H9 (cell line): ENCODE measurements at regions not wholly inside any gene's neighbourhood (a gene's known extent, or its start where the extent isn't known, plus 50 kb on each side); places are given as distances from the start of the nearest gene placed in this dataset.

Experiments used
- DNase-seq: peaks from one replicate; pipeline ENCODE4 v3.0.0-alpha.2; 2017
- H2AFZ ChIP-seq: one replicate; pipeline ENCODE4 v1.6.1; 2013; ENCODE audit warnings: mild to moderate bottlenecking, low read length, control low read depth, moderate library complexity
- H2AK5ac ChIP-seq: 2 replicates; pipeline ENCODE4 v1.6.1; 2013; ENCODE audit warnings: low read length, control low read depth, mixed read lengths; ENCODE audit not compliant: insufficient read length
- H2BK120ac ChIP-seq: one replicate; pipeline ENCODE4 v1.6.1; 2013; ENCODE audit warnings: low read depth, mild to moderate bottlenecking, low read length, control low read depth, inconsistent platforms; ENCODE audit not compliant: poor library complexity, severe bottlenecking
- H2BK12ac ChIP-seq: 2 replicates; pipeline ENCODE4 v1.6.1; 2013; ENCODE audit warnings: low read length, control low read depth, mixed read lengths, low read depth; ENCODE audit not compliant: insufficient read length
- H2BK15ac ChIP-seq: 2 replicates; pipeline ENCODE4 v1.6.1; 2013; ENCODE audit warnings: low read depth, low read length, control low read depth
- H2BK20ac ChIP-seq: one replicate; pipeline ENCODE4 v1.6.1; 2013; ENCODE audit warnings: low read depth, mild to moderate bottlenecking, low read length, control low read depth, inconsistent platforms; ENCODE audit not compliant: poor library complexity, severe bottlenecking
- H2BK5ac ChIP-seq: 2 replicates; pipeline ENCODE4 v1.6.1; 2013; ENCODE audit warnings: low read length, control low read depth, mixed read lengths; ENCODE audit not compliant: insufficient read length
- H3K14ac ChIP-seq: 2 replicates; pipeline ENCODE4 v1.6.1; 2013; ENCODE audit warnings: low read length, control low read depth; ENCODE audit not compliant: insufficient read depth
- H3K18ac ChIP-seq: 2 replicates; pipeline ENCODE4 v1.6.1; 2013; ENCODE audit warnings: low read depth, mild to moderate bottlenecking, mixed read lengths, low read length, control low read depth; ENCODE audit not compliant: insufficient read length
- H3K23ac ChIP-seq: 2 replicates; pipeline ENCODE4 v1.6.1; 2013; ENCODE audit warnings: low read length, control low read depth, mixed read lengths, low read depth; ENCODE audit not compliant: insufficient read length
- H3K23me2 ChIP-seq: 2 replicates; pipeline ENCODE4 v1.6.1; 2013; ENCODE audit warnings: low read depth, mild to moderate bottlenecking, mixed read lengths, low read length, control low read depth; ENCODE audit not compliant: insufficient read length, poor library complexity, severe bottlenecking
- H3K27ac ChIP-seq: 2 replicates; pipeline ENCODE4 v1.5.1; 2013; ENCODE audit warnings: low read length, control low read depth, mixed read lengths, low read depth; ENCODE audit not compliant: insufficient read length
- H3K27me3 ChIP-seq: 2 replicates; pipeline ENCODE4 v1.6.1; 2013; ENCODE audit warnings: low read length, control low read depth, inconsistent platforms; ENCODE audit not compliant: insufficient read depth
- H3K4ac ChIP-seq: 2 replicates; pipeline ENCODE4 v1.6.1; 2013; ENCODE audit warnings: low read depth, mild to moderate bottlenecking, control low read depth, inconsistent platforms, low read length, moderate library complexity
- H3K4me1 ChIP-seq: 2 replicates; pipeline ENCODE4 v1.6.1; 2013; ENCODE audit warnings: low read length, control low read depth, inconsistent platforms; ENCODE audit not compliant: insufficient read depth
- H3K4me2 ChIP-seq: 2 replicates; pipeline ENCODE4 v1.6.1; 2013; ENCODE audit warnings: low read length, control low read depth, mixed read lengths; ENCODE audit not compliant: insufficient read length, insufficient read depth
- H3K56ac ChIP-seq: 2 replicates; pipeline ENCODE4 v1.6.1; 2013; ENCODE audit warnings: low read depth, mild to moderate bottlenecking, mixed read lengths, low read length, control low read depth; ENCODE audit not compliant: insufficient read length
- H3K79me1 ChIP-seq: 2 replicates; pipeline ENCODE4 v1.6.1; 2013; ENCODE audit warnings: low read depth, mild to moderate bottlenecking, moderate library complexity, low read length, control low read depth, inconsistent platforms; ENCODE audit not compliant: insufficient read depth, poor library complexity, severe bottlenecking
- H3K79me2 ChIP-seq: 2 replicates; pipeline ENCODE4 v1.6.1; 2013; ENCODE audit warnings: low read length, control low read depth, inconsistent platforms; ENCODE audit not compliant: insufficient read depth
- H3K9ac ChIP-seq: 2 replicates; pipeline ENCODE4 v1.6.1; 2013; ENCODE audit warnings: low read length, control low read depth, mixed read lengths; ENCODE audit not compliant: insufficient read length; ENCODE audit errors: extremely low read depth
- H3K9me3 ChIP-seq: one replicate; pipeline ENCODE4 v1.6.1; 2013; ENCODE audit warnings: low read depth, low read length, inconsistent platforms; ENCODE audit not compliant: control insufficient read depth
- H3T11ph ChIP-seq: one replicate; pipeline ENCODE4 v1.6.1; 2013; ENCODE audit warnings: mild to moderate bottlenecking, low read length, control low read depth, inconsistent platforms
- H4K20me1 ChIP-seq: one replicate; pipeline ENCODE4 v1.6.1; 2013; ENCODE audit not compliant: control insufficient read depth, insufficient read length, insufficient read depth
- H4K5ac ChIP-seq: 2 replicates; pipeline ENCODE4 v1.6.1; 2013; ENCODE audit warnings: low read depth, mild to moderate bottlenecking, mixed read lengths, low read length, control low read depth; ENCODE audit not compliant: insufficient read length
- H4K8ac ChIP-seq: replicated peaks from 2 replicates; pipeline ENCODE4 v1.6.1; 2013; ENCODE audit warnings: low read length, control low read depth, mixed read lengths, low read depth; ENCODE audit not compliant: insufficient read length
- H4K91ac ChIP-seq: 2 replicates; pipeline ENCODE4 v1.6.1; 2013; ENCODE audit warnings: low read depth, mild to moderate bottlenecking, moderate library complexity, mixed read lengths, low read length, control low read depth; ENCODE audit not compliant: insufficient read length
- H3K27ac Mint-ChIP-seq, 3 experiments: 2 replicates in 2 of 3; 3 replicates in 1 of 3; pipeline ENCODE4 v1.8.0; 2020 to 2021; ENCODE audit warnings: mixed read lengths in 3 of 3, mild to moderate bottlenecking in 1 of 3, moderate library complexity in 1 of 3
- H3K27me3 Mint-ChIP-seq: 2 replicates; pipeline ENCODE4 v1.8.0; 2021; ENCODE audit warnings: low read depth, mild to moderate bottlenecking, moderate library complexity, mixed read lengths
- H3K36me3 Mint-ChIP-seq, 3 experiments: 2 replicates in 2 of 3; 3 replicates in 1 of 3; pipeline ENCODE4 v1.8.0; 2020 to 2021; ENCODE audit warnings: low read depth in 3 of 3, mixed read lengths in 3 of 3; ENCODE audit not compliant: insufficient read depth in 1 of 3
- H3K4me1 Mint-ChIP-seq, 2 experiments: 2 replicates each; pipeline ENCODE4 v1.8.0; 2020; ENCODE audit warnings: mixed read lengths in 2 of 2
- H3K4me3 Mint-ChIP-seq, 2 experiments: 2 replicates in 1 of 2; 3 replicates in 1 of 2; pipeline ENCODE4 v1.8.0; 2020 to 2021; ENCODE audit warnings: mild to moderate bottlenecking in 2 of 2, mixed read lengths in 2 of 2, moderate library complexity in 1 of 2
- H3K9me3 Mint-ChIP-seq, 2 experiments: 2 replicates in 1 of 2; 3 replicates in 1 of 2; pipeline ENCODE4 v1.8.0; 2020; ENCODE audit warnings: mild to moderate bottlenecking in 2 of 2, mixed read lengths in 2 of 2, moderate library complexity in 1 of 2
- WGBS: extraction: QIAGEN DNeasy Blood & Tissue Kit; methylation state at CpG from one replicate; pipeline ENCODE4 v1.1.7; 2013; ENCODE audit warnings: missing lambda C conversion rate, low lambda C conversion rate, mixed read lengths; ENCODE audit not compliant: insufficient read length; ENCODE audit errors: extremely low coverage; 5-methylcytosine and 5-hydroxymethylcytosine counted together
- TF ChIP-seq, protein P1 (sequence below): fragments of 200-600 bp; sonication (generic); conservative IDR thresholded peaks from 3 replicates; pipeline ENCODE4 v1.8.0; 2021; ENCODE audit warnings: antibody characterized with exemption, mild to moderate bottlenecking

DNA sequence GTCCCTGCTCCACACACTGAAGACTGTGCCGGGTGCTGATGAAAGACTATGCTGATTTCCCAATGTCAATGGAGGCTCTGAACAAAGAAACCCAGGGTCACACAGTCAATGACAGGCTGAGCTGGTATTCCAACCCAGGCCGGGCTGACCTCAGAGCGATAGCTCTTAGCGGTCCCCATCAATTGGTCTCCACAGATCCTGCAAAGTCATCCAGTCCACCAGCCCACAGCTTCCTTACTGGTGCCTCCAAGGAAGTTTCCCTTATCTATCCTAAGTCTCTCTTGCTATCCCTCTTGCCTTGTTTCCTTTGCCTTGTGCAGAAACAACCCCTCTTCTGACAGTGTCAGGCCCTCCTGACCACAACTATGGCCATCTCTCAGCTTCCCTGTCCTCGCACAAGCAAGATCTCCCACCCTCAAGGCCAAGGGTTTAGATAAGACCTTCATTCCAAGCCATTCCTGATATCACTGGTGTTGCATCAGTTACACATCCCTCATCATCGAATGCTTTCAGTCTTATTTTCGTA, 52.7 kb upstream of the KSR1 start:
- Histone ChIP-seq H2BK12ac (no peak overlapping the region), H2BK15ac (no peak overlapping the region), H3K4me2 (no peak overlapping the region), H3K79me2 (no peaks in the 10 kb centered on the region), H3K4ac (no peak overlapping the region), H4K20me1 (no peaks in the 10 kb centered on the region), H2BK120ac (no peak overlapping the region), H3K4me1 (no peaks in the 10 kb centered on the region), H3K23me2 (no peaks in the 10 kb centered on the region), H3K56ac (no peak overlapping the region), H3K18ac (peak overlapping the region; percentile 11), H3K9ac (no peak overlapping the region), H2AK5ac (no peak overlapping the region), H3K23ac (no peak overlapping the region), H2BK5ac (no peak overlapping the region), H4K8ac (no peak overlapping the region), H4K91ac (no peak overlapping the region), H3K9me3 (no peaks in the 10 kb centered on the region), H3K27me3 (no peaks in the 10 kb centered on the region), H4K5ac (no peak overlapping the region), H3T11ph (no peak overlapping the region), H3K14ac (no peak overlapping the region), H3K27ac (no peak overlapping the region), H3K79me1 (no peaks in the 10 kb centered on the region), H2BK20ac (no peak overlapping the region), H2AFZ (no peak overlapping the region)
- H3K4me3 Mint-ChIP-seq: no peak overlapping the region
- TF ChIP-seq, protein P1, sequence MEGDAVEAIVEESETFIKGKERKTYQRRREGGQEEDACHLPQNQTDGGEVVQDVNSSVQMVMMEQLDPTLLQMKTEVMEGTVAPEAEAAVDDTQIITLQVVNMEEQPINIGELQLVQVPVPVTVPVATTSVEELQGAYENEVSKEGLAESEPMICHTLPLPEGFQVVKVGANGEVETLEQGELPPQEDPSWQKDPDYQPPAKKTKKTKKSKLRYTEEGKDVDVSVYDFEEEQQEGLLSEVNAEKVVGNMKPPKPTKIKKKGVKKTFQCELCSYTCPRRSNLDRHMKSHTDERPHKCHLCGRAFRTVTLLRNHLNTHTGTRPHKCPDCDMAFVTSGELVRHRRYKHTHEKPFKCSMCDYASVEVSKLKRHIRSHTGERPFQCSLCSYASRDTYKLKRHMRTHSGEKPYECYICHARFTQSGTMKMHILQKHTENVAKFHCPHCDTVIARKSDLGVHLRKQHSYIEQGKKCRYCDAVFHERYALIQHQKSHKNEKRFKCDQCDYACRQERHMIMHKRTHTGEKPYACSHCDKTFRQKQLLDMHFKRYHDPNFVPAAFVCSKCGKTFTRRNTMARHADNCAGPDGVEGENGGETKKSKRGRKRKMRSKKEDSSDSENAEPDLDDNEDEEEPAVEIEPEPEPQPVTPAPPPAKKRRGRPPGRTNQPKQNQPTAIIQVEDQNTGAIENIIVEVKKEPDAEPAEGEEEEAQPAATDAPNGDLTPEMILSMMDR: no peak
- H3K36me3 Mint-ChIP-seq: no peaks in the 10 kb centered on the region
- H3K27ac Mint-ChIP-seq: peak overlapping the region in 1 of 3 experiments; percentile 67; a peak in 1 of 7 replicates
- DNase-seq: peak; percentile 40
- H3K27me3 Mint-ChIP-seq: peaks cover 26% of the 10 kb centered on the region
- no peaks in the 10 kb centered on the region for H3K9me3 Mint-ChIP-seq
- WGBS: no CpG with 5 or more reads among the region's 7 CpGs
- H3K4me1 Mint-ChIP-seq: peaks cover 14 to 17% of the 10 kb centered on the region in 2 experiments
